HG02763 (cell line): ENCODE measurements at regions not wholly inside any gene's neighbourhood (a gene's known extent, or its start where the extent isn't known, plus 50 kb on each side); places are given as distances from the start of the nearest gene placed in this dataset.

Source experiments
- ATAC-seq: cut with Tn5 transposase; IDR thresholded peaks from one replicate; pipeline ENCODE4 v1.9.1; 2021; ENCODE audit warnings: mild to moderate bottlenecking, moderate library complexity; ENCODE audit not compliant: unreplicated experiment

DNA sequence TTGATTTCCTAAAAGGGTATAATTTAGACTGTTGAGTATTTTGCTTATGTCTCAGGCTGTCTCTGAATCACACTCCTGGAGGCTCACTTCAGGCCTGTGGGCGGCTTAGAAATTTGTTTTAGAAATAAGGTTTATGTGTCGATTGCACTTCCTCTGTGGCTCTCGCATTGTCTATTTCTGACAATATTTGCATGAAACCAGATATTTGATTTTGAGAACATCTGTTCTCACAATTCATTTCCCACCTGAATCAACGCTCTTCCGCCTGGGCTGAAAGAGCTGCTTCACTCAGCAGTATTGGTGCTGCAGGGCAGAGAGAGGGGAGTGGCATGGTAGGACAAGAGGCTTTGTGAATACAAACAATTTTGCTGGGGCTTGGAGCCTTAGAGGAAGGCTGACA lies 262.0 kb downstream of the ADRA2A start:
- ATAC-seq = peak; percentile 92

DNA sequence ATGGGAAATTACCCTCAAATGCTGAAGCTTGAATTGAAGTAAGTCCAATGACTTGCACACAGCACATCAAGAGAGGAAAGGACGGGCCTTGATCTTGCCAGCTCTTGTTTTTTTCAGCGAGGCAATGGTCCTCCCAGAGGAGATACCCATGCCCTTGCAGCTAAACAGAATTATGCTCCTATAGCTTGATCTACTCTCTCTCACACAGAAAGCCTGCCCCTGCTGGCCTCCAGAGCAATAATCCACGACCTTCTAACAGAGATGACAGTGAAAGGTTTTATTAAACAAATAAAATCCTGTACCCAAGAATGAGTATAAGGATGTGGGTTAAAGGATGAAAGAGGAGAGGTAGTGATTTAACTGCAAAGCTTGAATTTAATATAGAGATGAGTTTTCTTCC lies 268.0 kb downstream of the ADRA2A start:
- no peak for ATAC-seq

DNA sequence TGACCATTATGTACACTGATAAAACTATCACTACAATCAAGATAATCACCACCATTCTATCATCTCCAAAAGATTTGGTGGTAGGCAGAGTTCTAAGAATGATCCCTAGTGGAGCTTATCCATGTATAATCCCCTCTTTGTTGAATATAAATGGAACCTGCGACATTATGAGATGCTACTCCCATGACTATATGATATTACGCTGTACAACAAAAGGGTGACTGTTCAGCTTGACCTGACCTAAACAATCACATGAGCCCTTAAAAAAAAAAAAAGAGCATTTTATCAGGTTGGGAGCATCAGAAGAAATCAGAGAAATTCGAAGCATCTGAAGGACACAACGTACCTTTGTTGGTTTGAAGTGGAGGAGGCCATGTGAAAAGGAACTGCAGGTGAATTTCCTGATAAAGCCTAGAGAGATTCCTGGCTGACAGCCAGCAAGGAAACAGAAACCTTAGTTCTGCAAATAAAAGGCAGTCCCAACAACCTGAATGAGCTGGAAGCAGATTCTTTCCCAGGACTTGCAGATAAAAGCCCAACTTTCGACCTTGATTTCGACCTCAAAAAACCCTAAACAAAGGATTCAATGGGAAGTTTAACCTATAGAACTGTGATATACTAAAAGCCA lies 270.7 kb downstream of the ADRA2A start:
- ATAC-seq = no peak

- ATAC-seq = no peak
These were observed 271.2 kb downstream of the ADRA2A start for GRCh38 chr10:111348076-111348475.

GRCh38 chr10:111354859-111355258 lies 278.0 kb downstream of the ADRA2A start:
- no peak for ATAC-seq

DNA sequence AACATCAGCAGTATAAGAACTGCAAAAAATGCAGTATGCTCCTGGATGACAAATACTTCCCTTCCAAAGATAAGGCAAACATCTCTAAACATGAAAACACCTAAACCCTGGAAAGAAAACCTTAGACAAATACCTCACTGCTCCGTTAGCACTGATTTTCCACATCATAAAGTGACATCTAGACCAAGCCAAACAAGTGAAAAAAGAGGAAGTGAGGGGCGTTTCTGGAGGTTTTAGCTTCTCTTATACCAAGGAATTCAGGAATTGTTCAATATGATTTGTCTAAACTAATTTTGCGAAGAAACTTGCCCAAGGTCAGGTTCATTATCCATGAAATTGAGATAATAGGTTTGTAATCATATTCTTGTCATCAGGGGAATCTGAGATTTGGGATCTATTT lies 279.7 kb downstream of the ADRA2A start:
- ATAC-seq = no peak

DNA sequence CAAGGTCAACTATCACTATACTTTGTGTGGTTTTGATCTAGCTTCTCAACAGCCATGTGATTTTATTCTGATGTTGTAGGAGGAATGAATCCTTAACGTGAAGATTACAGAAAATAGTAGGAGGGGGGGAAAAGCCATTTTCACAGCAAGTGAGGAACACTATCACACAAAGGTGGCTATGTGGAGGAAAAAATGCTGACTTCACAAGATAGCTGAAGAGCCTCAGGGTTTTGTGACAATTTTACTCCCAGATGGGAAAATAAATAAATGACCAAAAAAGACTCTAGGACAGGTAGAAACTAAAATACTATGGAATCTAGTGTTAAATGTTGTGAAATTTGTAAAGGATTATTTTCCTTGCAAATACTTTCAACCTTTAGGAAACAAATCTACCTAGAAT lies 281.0 kb downstream of the ADRA2A start:
- ATAC-seq = no peak

DNA sequence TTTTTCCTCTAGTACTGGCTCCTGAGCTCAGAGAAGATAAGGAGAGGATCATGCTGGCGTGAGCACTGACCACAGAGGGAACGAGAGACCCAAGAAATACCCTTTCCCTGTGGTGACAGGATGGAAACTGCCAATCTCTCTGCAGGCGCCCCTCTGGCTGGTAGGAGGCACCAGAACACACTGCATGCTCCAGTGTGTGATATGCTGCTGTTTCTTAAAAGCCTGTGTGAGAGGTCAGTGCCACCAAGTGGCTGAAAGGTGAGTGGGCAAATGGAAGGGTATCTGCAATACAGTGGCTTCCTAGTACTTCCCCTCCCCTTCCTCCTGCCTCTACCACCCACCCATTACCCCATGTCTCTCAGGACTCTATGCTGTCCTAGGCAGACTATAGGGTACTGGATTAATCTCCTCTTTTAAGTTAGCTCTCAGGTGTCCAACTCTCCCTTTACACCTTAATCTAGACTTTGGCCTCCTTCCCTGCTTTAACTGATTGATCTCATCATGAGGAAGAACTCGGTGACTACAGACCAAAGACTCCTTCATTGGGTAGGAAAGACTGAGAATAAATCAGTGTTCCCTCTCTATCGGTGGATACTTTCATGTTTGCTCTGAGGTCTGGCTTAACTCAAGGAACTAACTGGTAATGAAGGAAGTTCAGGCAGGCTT lies 283.6 kb downstream of the ADRA2A start:
- ATAC-seq = peak; percentile 89

DNA sequence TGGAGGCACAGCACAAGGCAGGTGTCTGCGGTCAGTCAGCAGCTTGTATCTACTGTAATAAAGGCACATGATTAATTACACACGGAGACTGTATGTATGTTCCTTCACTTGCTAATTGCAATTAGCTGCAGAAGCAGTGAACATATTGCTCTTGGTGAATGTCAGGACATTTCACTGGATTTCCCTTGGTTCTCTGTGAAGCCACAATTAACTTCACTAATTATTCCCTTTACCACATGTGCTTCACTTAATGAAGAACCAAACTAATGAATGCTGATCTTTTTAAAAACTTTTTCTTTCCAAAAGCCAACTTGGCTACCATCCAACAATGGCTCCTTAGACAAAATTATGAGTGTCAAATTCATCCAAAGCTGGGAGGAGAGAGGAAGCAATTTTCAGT lies 290.7 kb downstream of the ADRA2A start:
- no peak for ATAC-seq

DNA sequence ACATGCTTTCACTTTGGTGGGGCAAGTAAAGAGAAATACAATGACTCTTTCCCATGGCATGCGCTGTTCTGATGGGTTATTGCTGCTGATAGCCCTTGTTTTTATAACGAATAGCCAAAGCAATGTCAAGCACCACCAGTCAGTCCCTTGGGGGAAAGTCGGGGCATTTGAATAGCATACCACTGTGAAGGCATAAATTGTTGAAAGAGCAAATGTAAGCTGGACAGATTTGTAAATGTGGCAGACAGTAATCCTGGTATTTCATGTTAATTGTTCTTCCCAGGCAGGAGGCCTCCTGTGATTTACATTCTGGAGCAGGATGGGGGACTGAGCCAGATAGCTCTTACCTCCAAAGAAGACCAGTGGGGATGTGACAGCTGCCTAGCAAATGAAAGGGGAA lies 293.3 kb downstream of the ADRA2A start:
- ATAC-seq = no peak

- no peak for ATAC-seq
These were observed 296.9 kb downstream of the ADRA2A start for GRCh38 chr10:111373696-111374095.

DNA sequence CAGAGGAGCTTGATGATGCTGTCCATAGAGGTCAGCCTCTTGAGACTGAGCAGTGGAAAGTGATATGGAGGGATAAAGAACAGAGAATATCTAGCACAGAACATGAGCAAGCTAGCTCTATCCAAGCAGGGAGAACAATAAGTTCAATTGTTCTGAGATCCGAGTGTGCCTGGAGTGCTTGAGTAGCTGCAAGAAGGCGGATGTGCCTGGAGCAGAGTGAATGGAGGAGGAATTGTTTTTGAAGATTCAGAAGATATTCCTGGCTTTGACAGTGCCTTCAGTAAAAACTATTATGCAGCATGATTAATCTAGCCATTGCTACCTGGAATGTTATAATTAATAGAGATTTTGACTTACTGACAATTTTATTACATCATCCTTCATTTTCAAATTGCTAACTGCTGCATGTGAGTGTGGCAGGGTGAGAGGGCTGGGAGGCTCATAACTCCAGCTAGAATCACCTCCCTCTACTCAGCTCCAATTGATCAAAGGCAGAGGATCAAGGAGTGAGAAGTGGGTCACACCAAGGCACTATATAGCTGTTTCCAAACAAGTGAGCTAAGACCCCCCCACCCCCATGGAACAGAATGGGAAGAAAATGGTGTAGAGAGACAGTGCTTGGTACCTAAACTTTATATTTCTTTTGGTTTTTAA lies 302.8 kb downstream of the ADRA2A start:
- no peak for ATAC-seq

DNA sequence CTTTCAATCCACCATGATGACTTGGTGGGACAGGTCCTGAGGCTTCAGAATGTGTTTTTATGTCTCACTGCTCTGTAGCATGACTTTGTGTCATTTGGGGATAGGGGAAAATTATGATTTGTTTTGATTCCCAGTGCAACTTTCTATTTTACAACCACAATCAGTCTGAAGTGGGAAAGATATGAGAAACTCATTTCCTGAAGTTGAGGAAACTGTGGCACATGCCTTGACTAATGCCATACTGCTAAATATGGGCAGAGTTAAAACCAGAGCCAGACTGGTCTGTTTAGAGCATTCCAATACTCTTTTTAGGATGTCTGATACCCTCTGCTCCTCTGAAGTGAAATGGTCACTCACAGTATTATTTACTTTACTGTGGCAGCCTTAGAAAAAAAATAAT lies 307.7 kb downstream of the ADRA2A start:
- no peak for ATAC-seq

GRCh38 chr10:111390813-111391563 lies 314.2 kb downstream of the ADRA2A start:
- ATAC-seq = no peak

DNA sequence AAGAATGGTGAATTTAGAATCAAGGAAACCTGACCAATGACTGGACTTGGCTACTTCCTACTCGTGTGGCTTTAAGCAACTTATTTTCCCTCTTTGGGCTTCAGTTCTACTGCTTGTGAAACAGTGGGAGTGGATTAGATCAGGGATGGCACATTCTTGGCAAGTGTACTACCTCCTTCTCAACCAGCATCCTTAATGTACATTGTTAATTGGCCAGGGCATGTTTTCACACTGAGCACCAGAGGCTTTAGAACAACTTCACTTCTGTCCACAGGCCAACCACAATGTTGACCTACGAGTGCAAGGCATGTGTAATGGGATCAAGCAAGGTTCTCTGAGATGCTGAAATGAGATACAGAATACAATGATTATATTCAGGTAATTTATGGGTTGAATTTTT lies 315.3 kb downstream of the ADRA2A start:
- no peak for ATAC-seq

DNA sequence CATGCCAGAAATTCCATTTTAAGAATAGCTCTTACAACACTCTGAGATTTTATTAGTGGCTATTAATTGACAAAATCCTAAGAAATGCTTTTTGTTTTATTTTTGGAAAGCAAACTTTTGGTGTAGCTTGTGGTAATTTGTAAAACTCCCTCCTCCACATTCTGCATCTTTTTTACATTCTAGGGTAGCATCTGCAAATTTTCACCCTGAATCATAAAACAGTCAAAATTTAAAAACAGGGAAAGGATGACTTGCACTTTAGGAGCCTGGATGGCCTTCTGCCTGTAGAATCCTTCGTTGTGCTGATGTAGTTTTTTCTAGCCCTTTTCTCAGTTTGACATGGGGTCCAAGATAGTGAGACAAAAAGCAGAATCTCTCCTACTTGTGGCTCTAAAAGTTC lies 316.1 kb downstream of the ADRA2A start:
- no peak for ATAC-seq

GRCh38 chr10:111410740-111411139 lies 333.9 kb downstream of the ADRA2A start:
- ATAC-seq = no peak

DNA sequence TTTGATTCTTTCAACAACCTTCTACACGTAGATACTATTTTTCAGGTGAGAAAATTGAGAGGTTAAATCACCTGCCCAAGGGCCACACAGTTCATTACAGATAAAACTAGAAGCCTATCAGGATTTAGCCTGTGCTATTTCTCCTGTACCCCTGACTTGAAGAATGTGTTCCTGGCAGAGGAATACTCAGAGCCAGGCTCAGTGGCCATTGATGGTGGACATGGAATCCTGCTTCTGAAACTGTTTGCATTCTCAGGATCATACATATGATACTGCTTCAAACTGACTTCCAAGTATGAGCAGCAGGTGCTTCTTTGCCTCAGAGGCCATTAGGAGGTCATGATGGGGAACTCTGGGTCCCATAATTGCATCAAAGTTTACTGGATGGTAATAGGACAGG lies 348.6 kb downstream of the ADRA2A start:
- no peak for ATAC-seq

DNA sequence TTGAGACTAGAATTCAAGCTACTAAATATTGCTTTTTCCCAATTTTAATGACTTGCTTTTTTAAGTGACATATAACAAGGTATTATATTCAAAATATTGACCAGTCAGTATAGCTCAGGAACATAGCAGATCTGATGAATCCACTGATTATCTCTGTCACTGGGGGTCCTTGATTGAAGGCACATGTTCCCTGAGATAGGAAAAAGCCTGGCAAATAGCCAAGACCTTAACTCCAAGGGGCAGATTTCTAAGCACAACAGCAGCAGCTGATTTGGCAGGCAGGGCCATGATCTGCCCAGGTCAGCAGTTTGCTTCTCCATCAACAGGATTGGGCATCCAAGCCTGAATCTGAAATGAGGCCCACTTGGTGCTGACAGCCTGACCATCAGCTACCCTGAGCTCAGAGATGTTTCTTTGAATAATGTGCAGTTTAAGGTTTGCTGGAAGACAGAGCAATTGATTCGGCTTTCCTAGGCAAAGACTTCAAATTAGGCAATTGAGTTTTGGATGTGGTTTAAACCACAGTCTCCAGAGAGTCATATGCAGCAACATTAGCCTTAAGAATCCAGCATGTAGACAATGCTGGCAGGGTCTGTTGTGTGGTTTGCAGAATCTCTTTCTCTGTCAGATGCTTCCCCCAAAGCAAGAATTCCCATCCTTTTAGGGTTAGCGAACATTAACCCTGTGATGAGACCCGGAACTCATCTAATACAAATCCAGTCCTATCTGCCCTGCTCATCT lies 352.6 kb downstream of the ADRA2A start:
- ATAC-seq = no peak

- ATAC-seq = no peak
These were observed 353.2 kb downstream of the ADRA2A start for GRCh38 chr10:111430070-111430469.

GRCh38 chr10:111432588-111432987 lies 355.8 kb downstream of the ADRA2A start:
- no peak for ATAC-seq
